Body of pancreas (tissue), 4 donors: ENCODE measurements at regions not wholly inside any gene's neighbourhood (a gene's known extent, or its start where the extent isn't known, plus 50 kb on each side); places are given as distances from the start of the nearest gene placed in this dataset.

Experiments used
- CTCF ChIP-seq, 7 experiments: fragments of 450-650 bp in 4 of 7; fragments of 200-600 bp in 3 of 7; sonication (generic) in 3 of 7; IDR thresholded peaks; one replicate each; pipeline ENCODE4 v1.5.1; 2016 to 2019; ENCODE audit warnings: antibody characterized with exemption in 7 of 7
- POLR2A ChIP-seq, 3 donors: fragments of 450-650 bp; IDR thresholded peaks; one replicate each; pipeline ENCODE4 v1.6.1; 2016; ENCODE audit warnings: antibody characterized with exemption in 3 of 3, mild to moderate bottlenecking in 2 of 3

- TF ChIP-seq CTCF (IDR thresholded peaks at IDR 0.05) (no peak), POLR2A (IDR thresholded peaks at IDR 0.05) (no peak)
These were observed 60.3 kb upstream of the DNAJC10 start for GRCh38 chr2:182655750-182656149.
